GM18868 (cell line): ENCODE measurements at regions not wholly inside any gene's neighbourhood (a gene's known extent, or its start where the extent isn't known, plus 50 kb on each side); places are given as distances from the start of the nearest gene placed in this dataset.
"Not testable (repeated sequence)": the region's sequence is repeated elsewhere in the genome, so short reads cannot be mapped to it uniquely, and the experiment has no call there.

Experiments used
- ATAC-seq: cut with Tn5 transposase; IDR thresholded peaks from one replicate; pipeline ENCODE4 v1.9.1; 2021; ENCODE audit warnings: mild to moderate bottlenecking, moderate library complexity; ENCODE audit not compliant: unreplicated experiment

GRCh38 chr7:138214926-138215325 is 138.7 kb downstream of the AKR1D1 start:
- ATAC-seq: no peak

GRCh38 chr7:138220321-138220720 is 144.1 kb downstream of the AKR1D1 start:
- not testable (repeated sequence) for ATAC-seq

- ATAC-seq: not testable (repeated sequence)
Observed at GRCh38 chr7:138221388-138221787, 145.1 kb downstream of the AKR1D1 start.

- no peak for ATAC-seq
Observed at GRCh38 chr7:138223402-138223879, 147.2 kb downstream of the AKR1D1 start.

GRCh38 chr7:138226001-138226476 is 149.8 kb downstream of the AKR1D1 start:
- no peak for ATAC-seq

GRCh38 chr7:138226745-138227279 is 150.6 kb downstream of the AKR1D1 start:
- no peak for ATAC-seq

- ATAC-seq: no peak
Observed at GRCh38 chr7:138228119-138228518, 151.9 kb downstream of the AKR1D1 start.

GRCh38 chr7:138228769-138229168 is 152.5 kb downstream of the AKR1D1 start:
- no peak for ATAC-seq

- ATAC-seq: no peak
Observed at GRCh38 chr7:138233189-138233588, 156.9 kb downstream of the AKR1D1 start.

- no peak for ATAC-seq
Observed at GRCh38 chr7:138235207-138235606, 158.9 kb downstream of the AKR1D1 start.

GRCh38 chr7:138237995-138238394 is 161.7 kb downstream of the AKR1D1 start:
- no peak for ATAC-seq

GRCh38 chr7:138238734-138239659 is 162.7 kb downstream of the AKR1D1 start:
- ATAC-seq: no peak

GRCh38 chr7:138243430-138243829 is 167.2 kb downstream of the AKR1D1 start:
- ATAC-seq: no peak

- no peak for ATAC-seq
Observed at GRCh38 chr7:138243836-138244235, 167.6 kb downstream of the AKR1D1 start.

- ATAC-seq: no peak
Observed at GRCh38 chr7:138244606-138245005, 168.3 kb downstream of the AKR1D1 start.

GRCh38 chr7:138245216-138245615 is 169.0 kb downstream of the AKR1D1 start:
- no peak for ATAC-seq

- no peak for ATAC-seq
Observed at GRCh38 chr7:138245682-138246081, 169.4 kb downstream of the AKR1D1 start.

- no peak for ATAC-seq
Observed at GRCh38 chr7:138246428-138246827, 170.2 kb downstream of the AKR1D1 start.

GRCh38 chr7:138247081-138247480 is 170.8 kb downstream of the AKR1D1 start:
- no peak for ATAC-seq

GRCh38 chr7:138247568-138248333 is 171.5 kb downstream of the AKR1D1 start:
- ATAC-seq: no peak

GRCh38 chr7:138248609-138249008 is 172.3 kb downstream of the AKR1D1 start:
- ATAC-seq: no peak
